Testis (tissue), 2 donors: ENCODE measurements at regions not wholly inside any gene's neighbourhood (a gene's known extent, or its start where the extent isn't known, plus 50 kb on each side); places are given as distances from the start of the nearest gene placed in this dataset.

Source experiments
- DNase-seq: peaks from one replicate; pipeline ENCODE4 v3.0.0-alpha.2; 2019
- H3K27ac ChIP-seq, 2 donors: fragments of 200-600 bp; sonication (generic); one replicate each; pipeline ENCODE4 v1.5.1; 2019
- H3K27me3 ChIP-seq: fragments of 200-600 bp; sonication (generic); one replicate; pipeline ENCODE4 v1.5.1; 2019
- H3K36me3 ChIP-seq: fragments of 200-600 bp; sonication (generic); one replicate; pipeline ENCODE4 v1.5.1; 2017; ENCODE audit warnings: low read depth; ENCODE audit errors: missing control alignments
- H3K4me1 ChIP-seq: fragments of 200-600 bp; sonication (generic); one replicate; pipeline ENCODE4 v1.5.1; 2019
- H3K4me3 ChIP-seq, 2 donors: fragments of 200-600 bp; sonication (generic); one replicate each; pipeline ENCODE4 v1.5.1; 2017 to 2019
- H3K9me3 ChIP-seq: fragments of 200-600 bp; sonication (generic); one replicate; pipeline ENCODE4 v1.5.1; 2017
- POLR2A ChIP-seq: fragments of 450-650 bp; IDR thresholded peaks from one replicate; pipeline ENCODE4 v1.6.1; 2017; ENCODE audit warnings: antibody characterized with exemption, mild to moderate bottlenecking, moderate library complexity
- WGBS, 2 donors: methylation state at CpG; one replicate each; pipeline ENCODE4 v1.1.5; 2018; 5-methylcytosine and 5-hydroxymethylcytosine counted together
- intact Hi-C: fragments of 100-400 bp; cut with DNase I; formaldehyde crosslinking; loops from one replicate; pipeline ENCODE4 v1.15.1; 2023; ENCODE audit warnings: low total_unique reads
- TF ChIP-seq, protein P1 (sequence below), 3 experiments: fragments of 450-650 bp in 2 of 3; fragments of 200-600 bp in 1 of 3; sonication (generic) in 1 of 3; IDR thresholded peaks; one replicate each; pipeline ENCODE4 v1.5.1; 2016 to 2019; ENCODE audit warnings: antibody characterized with exemption in 3 of 3, mild to moderate bottlenecking in 2 of 3, moderate library complexity in 1 of 3

DNA sequence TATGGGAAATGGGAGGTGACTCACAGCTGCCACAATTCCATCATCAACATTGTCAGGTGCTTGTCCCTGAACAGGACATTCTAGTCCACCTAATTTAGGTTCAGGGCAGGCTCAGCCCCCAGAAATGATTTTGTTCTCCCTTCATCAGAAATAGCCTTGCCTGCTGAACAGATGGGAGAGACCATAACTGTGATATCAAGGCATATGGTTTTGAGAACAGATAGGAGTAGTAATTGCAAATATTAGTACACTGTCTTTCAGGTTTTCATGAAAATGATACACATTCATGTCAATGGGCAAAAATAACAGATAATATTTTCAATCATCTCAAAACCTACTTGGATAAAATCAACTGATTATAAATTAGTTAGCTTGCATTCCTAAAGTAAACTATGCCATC is 316.5 kb downstream of the MBD2 start:
- Histone ChIP-seq H3K27ac (no peak overlapping the region), H3K4me3 (no peak overlapping the region), H3K27me3 (no peaks in the 10 kb centered on the region), H3K9me3 (no peaks in the 10 kb centered on the region), H3K36me3 (no peaks in the 10 kb centered on the region), H3K4me1 (no peaks in the 10 kb centered on the region)
- no peak for DNase-seq
- TF ChIP-seq, protein P1, sequence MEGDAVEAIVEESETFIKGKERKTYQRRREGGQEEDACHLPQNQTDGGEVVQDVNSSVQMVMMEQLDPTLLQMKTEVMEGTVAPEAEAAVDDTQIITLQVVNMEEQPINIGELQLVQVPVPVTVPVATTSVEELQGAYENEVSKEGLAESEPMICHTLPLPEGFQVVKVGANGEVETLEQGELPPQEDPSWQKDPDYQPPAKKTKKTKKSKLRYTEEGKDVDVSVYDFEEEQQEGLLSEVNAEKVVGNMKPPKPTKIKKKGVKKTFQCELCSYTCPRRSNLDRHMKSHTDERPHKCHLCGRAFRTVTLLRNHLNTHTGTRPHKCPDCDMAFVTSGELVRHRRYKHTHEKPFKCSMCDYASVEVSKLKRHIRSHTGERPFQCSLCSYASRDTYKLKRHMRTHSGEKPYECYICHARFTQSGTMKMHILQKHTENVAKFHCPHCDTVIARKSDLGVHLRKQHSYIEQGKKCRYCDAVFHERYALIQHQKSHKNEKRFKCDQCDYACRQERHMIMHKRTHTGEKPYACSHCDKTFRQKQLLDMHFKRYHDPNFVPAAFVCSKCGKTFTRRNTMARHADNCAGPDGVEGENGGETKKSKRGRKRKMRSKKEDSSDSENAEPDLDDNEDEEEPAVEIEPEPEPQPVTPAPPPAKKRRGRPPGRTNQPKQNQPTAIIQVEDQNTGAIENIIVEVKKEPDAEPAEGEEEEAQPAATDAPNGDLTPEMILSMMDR (IDR thresholded peaks at IDR 0.05) = no peak
- TF ChIP-seq POLR2A = no peak
- intact Hi-C loops = no loop called here

DNA sequence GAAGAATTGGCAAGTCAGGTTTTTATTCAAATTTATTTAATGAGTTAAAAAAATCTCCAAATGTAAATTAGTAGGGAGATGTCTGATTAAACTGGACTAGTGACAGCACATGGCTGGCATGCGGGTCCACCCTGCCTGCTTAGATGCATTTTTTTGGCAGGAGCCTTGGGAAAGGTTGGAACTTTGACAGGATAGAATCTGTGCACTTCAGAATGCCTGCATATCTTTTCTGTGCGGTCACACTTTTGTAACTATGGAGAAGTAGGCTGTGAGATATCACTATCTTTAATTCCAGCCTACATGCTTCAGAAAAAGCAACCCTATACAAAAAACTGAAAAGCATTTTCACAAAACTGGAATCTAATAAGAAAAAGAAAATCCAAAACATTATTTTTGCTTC is 317.8 kb downstream of the MBD2 start:
- Histone ChIP-seq H3K9me3 (no peaks in the 10 kb centered on the region), H3K27me3 (no peaks in the 10 kb centered on the region), H3K4me3 (no peak overlapping the region), H3K36me3 (no peaks in the 10 kb centered on the region), H3K4me1 (no peaks in the 10 kb centered on the region), H3K27ac (no peak overlapping the region)
- no peak for TF ChIP-seq POLR2A
- TF ChIP-seq, protein P1 (IDR thresholded peaks at IDR 0.05) = no peak
- DNase-seq = no peak
- intact Hi-C loops = no loop called here
- 20 to 40% methylated on average over 2 of the region's 2 CpGs for WGBS, 2 donors

DNA sequence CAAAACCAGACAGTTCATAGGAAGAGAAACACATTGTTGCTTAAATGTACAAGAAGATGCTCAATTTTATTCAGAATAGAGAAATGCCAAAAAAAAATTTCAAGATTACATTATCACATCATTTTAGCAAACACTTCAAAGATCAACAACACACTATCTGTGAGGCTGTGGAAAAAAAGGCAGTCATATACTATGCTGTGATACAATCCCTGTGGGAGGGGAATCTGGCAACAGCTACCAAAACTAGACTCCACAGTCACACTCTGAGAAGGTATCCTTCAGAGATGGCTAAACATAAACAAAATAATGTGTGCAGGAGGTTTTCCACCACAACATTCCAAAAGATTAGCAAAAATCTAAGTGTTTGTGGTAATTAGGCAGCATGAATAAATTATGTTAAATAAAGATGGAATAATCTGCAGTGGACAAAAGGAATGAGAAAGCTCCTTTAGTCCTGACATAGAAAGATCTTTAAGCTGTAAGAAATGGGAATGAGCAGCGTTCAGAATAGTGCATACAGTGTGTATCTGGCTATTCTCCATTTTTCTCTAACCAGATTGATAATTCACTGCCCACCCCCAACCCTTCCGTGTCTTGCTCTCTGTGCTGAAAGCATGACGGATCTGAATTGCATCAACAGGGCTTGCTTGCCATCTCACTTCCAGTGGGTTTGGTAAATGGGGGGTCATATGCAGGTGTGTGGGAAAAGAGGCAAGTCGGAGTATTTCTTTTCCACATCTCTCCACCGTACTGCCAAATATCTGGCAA is 329.6 kb downstream of the MBD2 start:
- Histone ChIP-seq H3K27ac (no peak overlapping the region), H3K36me3 (no peaks in the 10 kb centered on the region), H3K27me3 (no peaks in the 10 kb centered on the region), H3K4me3 (no peak overlapping the region), H3K9me3 (no peaks in the 10 kb centered on the region), H3K4me1 (no peaks in the 10 kb centered on the region)
- no peak for DNase-seq
- WGBS, 2 donors = 62 to 78% methylated on average over 5 of the region's 5 CpGs
- intact Hi-C loops = no loop called here
- TF ChIP-seq, protein P1 (IDR thresholded peaks at IDR 0.05) = no peak
- no peak for TF ChIP-seq POLR2A

DNA sequence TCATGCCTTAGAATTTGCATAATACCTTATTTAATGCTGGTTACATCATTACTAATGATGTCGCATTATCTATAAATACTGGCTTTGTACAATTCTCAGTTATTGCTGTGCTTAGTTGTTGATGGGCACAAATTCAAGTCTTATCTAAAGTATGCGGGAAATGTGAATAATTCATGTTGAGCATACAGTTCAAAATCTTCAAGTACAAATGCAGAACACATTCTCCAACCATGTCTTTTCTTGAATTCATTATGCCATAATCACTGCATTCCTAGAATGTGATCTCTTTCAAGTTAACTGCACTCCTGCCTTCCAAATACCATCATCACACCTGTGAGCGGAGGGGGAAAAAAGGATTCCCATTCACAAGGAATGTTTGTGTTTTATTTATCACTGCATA is 337.0 kb downstream of the MBD2 start:
- H3K27ac ChIP-seq = no peak overlapping the region
- no peak for DNase-seq
- no peaks in the 10 kb centered on the region for H3K36me3 ChIP-seq
- intact Hi-C loops = no loop called here
- H3K4me1 ChIP-seq = no peaks in the 10 kb centered on the region
- WGBS, 2 donors = 77 to 81% methylated on average over 3 of the region's 3 CpGs
- TF ChIP-seq, protein P1 (IDR thresholded peaks at IDR 0.05) = no peak
- TF ChIP-seq POLR2A = no peak
- H3K4me3 ChIP-seq = no peak overlapping the region
- H3K9me3 ChIP-seq = no peaks in the 10 kb centered on the region
- no peaks in the 10 kb centered on the region for H3K27me3 ChIP-seq

DNA sequence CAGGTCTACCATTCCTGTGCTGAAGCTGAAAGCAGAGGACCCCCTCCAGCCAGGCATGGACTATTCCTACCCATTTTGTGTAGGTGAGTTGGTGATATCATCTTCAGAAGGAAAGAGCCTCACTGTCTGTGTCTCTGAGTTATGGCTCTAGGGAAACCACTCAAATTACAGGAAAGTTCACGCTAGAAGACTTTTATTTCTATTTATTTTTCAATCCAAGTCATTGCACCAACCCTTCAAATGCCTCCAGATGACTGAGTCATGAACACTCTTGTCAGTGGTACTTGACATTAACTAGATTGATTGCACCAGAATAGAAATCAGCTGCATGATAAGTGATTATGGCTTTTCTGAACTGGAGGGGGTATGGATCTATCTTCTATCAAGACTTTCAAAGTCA is 338.4 kb downstream of the MBD2 start:
- Histone ChIP-seq H3K4me1 (no peaks in the 10 kb centered on the region), H3K27ac (no peak overlapping the region), H3K4me3 (no peak overlapping the region), H3K36me3 (no peaks in the 10 kb centered on the region), H3K9me3 (no peaks in the 10 kb centered on the region), H3K27me3 (no peaks in the 10 kb centered on the region)
- no peak for DNase-seq
- WGBS, 2 donors = 75 to 81% methylated on average over 1 of the region's 1 CpG
- intact Hi-C loops = no loop called here
- TF ChIP-seq, protein P1 (IDR thresholded peaks at IDR 0.05) = no peak
- no peak for TF ChIP-seq POLR2A
